HG03460 (cell line): ENCODE measurements at regions not wholly inside any gene's neighbourhood (a gene's known extent, or its start where the extent isn't known, plus 50 kb on each side); places are given as distances from the start of the nearest gene placed in this dataset.
"Not testable (repeated sequence)": the region's sequence is repeated elsewhere in the genome, so short reads cannot be mapped to it uniquely, and the experiment has no call there.

Experiments used
- ATAC-seq: cut with Tn5 transposase; IDR thresholded peaks from one replicate; pipeline ENCODE4 v1.9.1; 2021; ENCODE audit not compliant: unreplicated experiment

DNA sequence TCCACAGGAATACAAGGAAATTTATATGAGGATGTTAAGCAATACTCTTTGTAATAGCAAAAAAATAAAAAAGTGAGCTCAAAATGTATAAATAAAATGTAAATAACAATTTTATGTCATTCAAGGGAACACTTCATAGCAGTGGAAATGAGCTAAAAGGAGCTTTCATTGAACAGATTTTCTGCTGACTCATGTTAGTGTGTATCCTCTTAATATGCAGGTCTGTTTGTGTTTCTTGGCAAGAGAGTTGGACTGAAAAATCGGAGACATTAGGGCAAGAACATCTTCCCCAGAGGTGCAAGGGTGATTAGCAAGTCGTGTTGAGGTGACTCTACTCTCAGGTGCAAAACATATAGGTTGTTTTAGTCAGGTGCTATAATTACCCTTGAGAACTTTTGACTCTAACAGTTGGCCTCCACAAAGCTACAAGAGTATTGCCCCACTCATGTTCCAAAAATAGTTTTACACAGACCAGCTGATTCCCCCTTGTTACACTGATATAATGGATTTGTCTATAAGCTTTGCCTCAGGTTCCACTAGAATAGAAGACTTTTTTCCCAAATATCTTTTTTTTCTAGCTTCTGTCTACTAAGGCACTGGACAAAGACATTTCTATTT, 702.9 kb downstream of the TENT5A start:
- no peak for ATAC-seq

DNA sequence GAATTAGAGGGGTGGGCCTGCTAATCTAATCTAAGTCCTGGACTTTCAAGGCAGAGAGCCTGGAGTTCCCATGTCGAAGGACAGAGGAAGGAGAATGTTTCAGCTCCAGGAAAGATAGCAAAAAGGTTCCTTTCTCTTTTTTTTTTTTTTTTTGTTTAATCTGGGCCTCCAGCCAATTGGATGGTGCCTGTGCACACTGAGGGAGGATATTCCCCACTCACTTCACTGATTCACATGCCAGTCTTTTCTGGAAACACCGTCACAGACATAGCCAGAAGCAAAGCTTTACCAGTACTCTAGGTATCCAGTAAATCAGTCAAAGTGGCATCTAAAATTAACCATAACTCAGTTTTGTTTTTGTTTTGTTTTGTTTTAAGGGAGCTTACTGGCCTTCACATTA, 721.1 kb downstream of the TENT5A start:
- no peak for ATAC-seq

DNA sequence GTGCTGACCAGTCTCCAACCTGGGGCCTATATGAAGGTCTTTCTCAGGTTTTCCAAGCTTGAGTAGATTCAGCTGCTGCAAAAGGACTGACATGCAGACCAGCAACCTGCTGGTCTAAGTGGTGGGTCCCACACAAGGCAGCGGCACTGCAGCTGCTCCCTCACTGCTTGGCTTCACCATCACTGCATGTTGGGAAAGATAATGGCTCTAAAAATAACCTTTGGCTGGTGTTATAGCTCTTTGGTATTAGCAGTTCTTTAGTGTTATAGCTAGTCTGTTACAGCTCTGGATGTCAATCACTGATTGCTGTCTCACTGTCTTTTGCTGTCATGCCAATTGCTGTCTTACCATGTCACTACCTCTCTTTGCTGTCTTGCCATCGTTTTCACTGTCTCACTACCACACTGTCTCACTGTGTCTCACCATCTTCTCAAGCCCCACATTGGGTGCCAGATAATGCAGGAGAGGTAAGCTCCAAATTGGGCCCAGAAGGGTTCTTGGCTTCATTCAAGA, 726.4 kb downstream of the TENT5A start:
- ATAC-seq: no peak

DNA sequence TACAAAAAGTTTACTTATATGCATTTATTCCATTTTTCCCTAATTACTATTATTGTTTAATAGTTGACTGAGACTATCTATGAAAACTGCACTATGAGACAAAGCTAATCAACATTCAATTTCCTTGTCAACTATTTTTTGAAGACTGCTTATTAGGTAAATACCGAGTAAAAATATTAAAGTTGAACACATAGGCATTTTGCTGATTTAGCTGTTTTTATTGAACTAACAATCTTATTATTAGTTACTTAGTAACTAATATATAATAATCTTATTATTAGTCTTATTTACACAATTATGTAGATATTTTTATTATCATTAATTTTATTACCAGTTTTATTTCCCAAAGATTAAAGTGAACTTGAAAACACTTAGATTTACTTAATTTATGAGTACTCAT, 728.8 kb downstream of the TENT5A start:
- no peak for ATAC-seq

DNA sequence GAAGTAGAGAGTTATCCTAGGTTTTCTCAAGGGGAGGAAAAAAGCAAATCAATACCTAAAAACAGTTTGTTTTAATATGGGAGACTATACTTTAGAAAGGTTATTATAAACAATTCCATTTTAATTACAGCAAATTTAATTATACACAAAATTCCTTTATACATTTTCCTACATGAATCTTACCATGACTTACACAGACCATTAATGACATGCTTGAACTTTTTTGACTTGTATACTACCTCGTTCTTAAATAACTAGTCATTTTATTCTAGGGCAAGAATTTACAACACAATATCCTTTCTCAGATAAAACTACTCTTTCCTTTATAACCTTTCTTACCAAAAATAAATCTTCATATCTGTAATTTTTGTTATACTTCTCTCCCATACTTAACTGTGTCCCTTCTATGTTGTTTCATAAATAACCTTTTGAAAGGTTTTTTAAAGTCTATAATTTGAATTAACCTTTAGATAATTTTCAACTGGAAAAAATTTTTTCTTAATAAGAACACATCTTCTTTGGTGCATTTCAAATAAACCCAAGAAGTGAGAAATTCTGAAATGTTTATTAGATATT, 729.4 kb downstream of the TENT5A start:
- no peak for ATAC-seq

DNA sequence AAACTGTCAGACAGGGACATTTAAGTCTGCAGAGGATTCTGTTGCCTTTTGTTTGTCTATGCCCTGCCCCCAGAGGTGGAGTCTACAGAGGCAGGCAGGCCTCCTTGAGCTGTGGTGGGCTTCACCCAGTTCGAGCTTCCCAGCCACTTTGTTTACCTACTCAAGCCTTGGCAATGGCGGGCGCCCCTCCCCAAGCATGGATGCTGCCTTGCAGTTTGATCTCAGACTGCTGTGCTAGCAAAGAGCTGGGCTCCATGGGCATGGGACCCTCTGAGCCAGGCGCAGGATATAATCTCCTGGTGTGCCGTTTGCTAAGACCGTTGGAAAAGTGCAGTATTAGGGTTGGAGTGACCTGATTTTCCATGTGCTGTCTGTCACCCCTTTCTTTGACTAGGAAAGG, 734.9 kb downstream of the TENT5A start:
- ATAC-seq: not testable (repeated sequence)

DNA sequence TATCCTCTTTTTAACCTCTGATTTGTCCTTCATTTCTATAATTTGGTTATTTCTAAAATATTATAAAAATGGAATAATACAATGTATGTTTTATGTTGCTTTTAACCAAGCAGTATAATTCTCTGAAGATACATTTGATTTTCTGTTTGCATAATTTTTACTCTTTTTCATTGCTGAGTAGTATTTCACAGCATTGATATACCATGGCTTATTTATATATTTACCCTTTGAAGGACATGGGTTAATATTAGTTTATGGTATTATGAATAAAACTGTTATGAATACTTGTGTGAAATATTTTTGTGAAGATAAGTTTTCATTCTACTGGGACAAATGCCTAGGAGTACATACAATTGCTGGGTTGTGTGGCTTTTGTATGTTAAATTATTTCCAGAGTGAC, 748.6 kb downstream of the TENT5A start:
- no peak for ATAC-seq

DNA sequence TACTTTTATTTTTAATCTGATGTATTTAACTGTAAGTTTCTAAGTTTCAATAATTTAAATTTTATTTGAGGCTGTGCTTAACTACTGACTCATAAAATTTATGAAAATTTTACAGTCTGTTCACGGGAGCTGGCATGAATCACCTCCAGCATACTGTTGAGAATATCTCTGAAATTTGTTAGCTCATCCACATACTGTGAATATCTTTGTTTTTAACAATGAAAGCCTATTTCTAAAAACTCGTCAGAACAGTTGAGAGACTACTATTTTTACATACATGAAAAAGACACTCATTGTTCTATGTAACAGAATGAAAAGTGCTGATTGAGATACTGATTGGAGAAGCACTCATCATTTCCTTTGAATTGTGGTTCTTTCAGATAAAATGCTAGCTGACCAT, 749.3 kb downstream of the TENT5A start:
- no peak for ATAC-seq

DNA sequence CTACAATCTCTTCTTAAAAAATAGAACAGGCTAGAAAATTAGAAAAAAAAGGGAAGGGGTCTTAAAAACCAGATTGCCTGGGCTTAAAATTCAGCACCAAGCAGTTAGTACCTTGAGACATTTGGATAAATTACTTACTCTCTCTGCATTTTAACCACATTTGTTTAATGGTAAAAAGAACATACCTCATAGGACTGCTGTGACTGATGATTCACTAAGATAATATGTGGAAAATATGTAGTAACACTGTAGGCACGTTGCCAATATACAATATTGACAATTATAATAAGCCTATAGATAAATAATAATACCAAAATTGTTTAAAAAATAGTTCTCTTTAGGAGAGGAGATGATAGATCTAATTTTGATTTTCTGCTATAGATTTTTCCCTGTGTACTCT, 750.4 kb downstream of the TENT5A start:
- ATAC-seq: no peak

DNA sequence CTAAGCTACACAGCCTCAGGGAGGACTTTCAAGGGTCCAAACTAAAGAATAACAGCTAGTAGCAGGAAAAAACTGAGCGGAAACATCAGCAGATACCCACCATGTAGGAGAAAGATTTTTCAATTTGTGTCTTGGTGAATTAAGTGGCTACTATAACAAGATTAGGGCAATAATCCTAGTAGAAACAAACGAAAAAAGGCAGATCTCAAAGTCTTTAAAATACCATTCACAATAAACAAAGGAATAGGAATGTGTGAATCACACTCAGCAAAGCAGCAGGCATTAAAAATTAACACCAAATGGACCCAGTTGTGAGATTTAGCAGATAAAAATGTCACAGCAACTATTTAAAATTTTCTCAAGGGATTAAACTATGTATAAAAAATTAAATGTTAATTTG, 761.2 kb downstream of the TENT5A start:
- ATAC-seq: no peak

DNA sequence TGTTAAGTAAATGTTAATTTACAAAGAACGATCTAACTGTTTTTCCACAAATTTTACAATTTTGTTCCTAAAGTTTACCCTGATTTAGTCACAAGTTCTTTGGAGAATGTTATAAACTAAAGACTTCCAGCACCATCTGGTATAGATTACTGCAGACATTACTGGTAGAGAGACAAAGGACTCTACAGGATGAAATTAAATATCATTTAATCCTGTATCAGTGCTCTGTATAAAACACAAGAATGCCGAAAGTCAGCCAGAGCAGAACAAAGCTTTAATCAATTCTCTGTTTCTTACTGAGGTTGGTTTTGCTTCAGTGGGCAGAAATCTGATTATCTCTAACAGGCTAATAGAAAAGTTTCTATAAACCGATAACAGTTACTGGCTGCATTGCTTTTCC, 763.6 kb downstream of the TENT5A start:
- no peak for ATAC-seq

DNA sequence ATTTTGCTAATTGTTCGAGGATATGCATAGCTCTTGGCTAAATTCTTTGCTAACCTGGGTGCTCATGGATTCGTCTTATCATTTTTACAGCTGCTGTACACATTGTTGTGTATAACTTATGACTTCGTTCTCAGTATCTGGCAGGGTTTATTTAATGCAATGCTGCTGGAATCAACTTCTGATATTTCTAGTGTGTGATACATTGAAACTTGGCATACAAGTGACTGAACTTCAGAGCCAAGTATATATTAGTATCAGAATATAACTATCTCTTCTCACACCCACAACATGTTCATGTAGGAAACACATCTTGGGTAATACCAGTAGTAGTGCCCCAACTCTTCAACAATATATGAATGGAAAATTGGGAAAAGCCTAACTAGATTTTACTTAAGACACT, 764.2 kb downstream of the TENT5A start:
- ATAC-seq: no peak

DNA sequence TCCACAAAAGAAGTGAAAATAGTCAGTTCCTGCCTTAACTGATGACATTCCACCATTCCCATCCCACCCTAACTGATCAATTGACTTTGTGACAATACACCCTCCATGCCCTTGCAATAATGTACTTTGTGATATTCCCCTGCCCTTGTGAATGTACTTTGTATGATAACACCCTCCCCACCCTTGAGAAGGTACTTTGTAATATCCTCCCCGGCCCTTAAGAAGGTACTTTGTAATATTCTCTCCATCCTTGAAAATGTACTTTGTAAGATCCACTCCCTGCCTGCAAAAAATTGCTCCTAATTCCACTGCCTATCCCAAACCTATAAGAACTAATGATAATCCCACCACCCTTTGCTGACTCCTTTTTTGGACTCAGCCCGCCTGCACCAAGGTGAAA, 771.3 kb downstream of the TENT5A start:
- ATAC-seq: not testable (repeated sequence)

DNA sequence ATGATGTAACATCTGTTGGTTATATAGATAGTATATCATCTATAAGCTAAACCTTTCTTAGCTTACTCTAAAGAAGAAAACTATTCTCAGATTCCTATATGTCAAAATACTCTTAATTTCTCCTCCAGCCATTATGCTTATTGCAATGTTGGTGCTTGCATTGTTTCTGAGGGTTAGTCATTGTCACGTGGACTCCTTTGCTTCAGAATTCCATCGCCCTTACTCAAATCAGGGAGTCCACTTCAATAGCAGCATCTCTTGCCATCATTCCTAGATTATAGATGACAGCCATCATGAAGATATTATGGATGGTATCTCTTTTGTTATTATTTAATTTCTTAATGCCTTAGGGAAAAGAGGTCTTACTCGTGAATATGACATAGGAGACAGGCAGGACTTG, 776.1 kb downstream of the TENT5A start:
- ATAC-seq: no peak

DNA sequence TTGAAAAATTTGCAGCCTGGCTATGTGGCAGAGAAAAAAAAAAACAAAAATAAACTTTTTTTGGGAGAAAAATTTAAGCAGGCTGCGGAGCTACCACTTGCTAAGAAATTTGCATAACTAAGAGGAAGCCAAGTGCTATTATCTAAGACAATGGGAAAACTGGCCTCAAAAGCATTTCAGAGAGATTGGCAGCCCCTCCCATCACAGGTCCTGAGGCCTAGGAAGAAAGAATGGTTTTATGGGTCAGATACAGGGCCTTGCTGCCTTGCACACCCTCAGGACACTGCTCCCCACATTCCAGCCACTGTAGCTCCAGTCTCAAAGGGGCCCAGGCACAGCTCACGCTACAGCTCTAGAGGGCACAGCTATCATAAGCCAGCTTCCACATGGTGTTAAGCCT, 777.9 kb downstream of the TENT5A start:
- ATAC-seq: no peak

DNA sequence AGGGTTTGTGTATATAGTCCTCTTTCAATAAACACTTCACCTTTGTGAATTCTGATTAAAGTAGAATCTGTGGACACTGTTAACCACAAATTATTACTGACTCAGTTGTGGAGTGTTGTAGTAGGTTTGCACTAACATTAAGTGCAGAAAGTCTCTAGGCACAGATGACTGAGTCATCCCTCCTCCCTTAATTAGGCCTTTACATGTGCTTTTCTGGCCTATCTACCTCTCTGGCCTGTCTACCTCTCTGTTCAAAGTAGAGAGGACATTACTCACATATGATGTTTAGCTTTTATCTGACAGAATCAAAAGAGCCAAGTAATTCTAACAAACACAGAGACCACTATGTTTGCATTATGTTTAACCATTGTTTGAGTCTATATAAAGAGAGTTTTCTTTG, 783.0 kb downstream of the TENT5A start:
- no peak for ATAC-seq

DNA sequence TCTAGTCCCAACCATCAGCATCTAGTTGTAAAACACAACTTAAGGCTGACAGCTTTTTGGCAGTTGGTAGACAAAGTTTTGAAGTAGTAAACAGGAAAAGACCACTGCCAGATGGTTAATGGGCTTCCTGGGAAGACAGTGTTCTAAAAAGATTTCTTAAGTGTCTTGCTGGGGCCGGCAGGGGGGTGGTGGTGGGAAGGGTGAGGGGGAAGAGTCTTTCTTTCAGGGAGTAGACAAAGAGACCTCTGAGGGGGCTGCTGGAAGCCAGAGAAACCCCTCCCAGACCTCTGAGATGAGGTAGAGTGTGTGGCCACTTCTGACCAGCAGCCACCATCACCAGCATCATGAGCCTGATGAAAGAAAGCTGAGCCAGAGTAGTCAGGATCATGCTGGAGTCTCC, 784.9 kb downstream of the TENT5A start:
- no peak for ATAC-seq

DNA sequence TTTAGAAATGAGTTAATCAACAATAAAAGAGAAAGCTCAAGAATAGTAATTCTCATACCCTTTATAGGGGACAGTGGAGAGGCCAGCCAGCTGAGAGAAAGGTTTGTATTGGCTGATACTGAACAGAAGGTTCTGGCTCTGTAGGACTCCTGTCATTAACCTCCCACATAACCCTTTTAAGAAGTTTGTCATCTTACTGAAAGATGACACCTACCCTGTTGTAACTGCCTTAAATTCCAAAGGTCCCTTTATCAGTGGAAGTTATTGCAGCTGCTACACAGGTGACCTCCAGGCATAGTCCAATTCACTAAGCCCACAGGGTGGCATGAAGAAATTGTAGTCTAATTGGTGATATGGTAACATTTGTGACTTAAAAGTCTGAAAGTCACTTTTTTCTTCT, 790.1 kb downstream of the TENT5A start:
- ATAC-seq: no peak

DNA sequence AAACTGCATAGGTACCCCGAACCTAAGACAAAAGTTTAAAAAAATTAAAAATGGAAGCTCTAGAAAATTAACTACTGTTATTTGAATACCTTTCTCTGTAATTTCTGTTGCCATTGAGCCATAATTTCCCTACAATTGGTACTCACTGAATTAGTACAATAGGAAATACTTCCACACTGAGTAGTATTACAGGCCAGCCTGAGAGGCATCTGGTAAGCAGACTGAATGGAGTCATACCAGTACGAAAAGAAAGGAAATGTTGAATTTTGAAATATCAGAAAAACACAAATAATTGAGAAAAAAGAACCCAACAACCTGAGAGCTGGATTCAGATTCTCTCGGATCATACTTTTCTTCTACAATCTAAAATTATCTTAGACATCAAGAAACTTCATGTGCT, 791.3 kb downstream of the TENT5A start:
- ATAC-seq: no peak

DNA sequence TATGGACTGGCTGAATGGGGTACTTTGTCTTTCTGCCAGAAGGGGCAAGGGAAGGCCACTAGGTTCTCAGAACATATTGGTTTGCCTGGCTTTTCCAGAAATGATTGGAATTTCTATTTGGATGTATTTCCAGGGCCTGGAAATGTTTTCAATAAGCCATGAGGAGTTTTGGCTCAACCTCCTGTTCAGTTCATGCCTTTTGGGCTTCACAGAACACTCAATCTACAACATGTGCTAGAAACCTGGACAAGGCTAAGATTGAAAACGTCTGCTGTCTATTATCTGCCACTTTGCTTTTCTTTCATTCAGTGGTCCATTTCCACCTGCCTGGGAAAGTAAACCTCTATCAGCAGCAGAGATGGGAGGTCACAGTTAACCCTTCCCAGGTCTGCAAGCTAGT, 793.4 kb downstream of the TENT5A start:
- ATAC-seq: no peak

DNA sequence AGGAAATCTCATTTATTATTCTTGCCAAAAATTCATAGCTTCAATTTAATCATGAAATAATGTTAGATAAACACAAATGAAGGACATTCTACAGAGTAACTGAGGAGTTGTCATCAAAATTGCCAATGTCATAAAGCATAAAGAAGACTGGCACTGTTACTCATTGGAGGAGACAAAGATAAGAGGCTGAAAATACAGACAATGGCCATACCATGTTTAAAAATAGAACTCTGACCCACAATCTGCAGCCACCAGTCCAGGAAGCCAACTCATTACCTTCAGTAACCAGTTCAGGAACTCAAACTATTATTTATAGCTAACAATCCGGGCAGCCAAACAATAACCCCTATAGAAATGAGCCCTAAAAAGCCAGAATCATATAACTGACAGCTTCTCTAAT, 795.6 kb downstream of the TENT5A start:
- no peak for ATAC-seq

DNA sequence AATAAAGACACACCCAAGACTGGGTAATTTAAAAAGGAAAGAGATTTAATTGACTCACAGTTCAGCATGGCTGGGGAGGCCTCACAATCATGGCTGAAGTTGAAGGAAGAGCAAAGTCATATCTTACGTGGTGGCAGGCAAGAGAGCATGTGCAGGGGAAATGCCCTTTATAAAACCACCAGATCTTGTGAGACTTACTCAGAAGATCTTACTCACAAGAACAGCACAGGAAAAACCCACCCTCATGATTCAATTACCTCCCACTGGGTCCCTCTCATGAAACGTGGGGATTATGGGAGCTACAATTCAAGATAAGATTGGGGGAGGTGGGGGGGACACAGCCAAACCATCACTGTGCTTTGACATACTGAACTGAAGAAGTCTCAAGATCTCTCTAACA, 800.0 kb downstream of the TENT5A start:
- not testable (repeated sequence) for ATAC-seq

DNA sequence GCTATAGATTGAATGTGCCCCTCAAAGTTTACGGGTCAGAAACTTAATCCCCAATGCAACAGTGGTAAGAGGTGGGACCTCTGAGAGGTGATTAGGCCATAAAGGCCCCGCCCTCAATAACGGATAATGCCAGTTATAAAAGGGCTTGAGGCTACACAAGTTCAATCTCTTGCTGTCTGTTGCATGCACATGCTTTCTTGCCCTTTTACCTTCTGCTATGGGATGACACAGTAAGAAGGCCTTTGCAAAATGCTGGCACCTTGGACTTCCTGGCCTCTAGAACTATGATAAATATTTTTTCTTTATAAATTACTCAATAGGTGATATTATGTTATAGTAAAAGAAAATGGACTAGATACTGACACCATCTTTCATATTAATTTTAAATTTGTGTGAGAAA, 806.1 kb downstream of the TENT5A start:
- no peak for ATAC-seq
